K562 (cell line): ENCODE measurements at regions not wholly inside any gene's neighbourhood (a gene's known extent, or its start where the extent isn't known, plus 50 kb on each side); places are given as distances from the start of the nearest gene placed in this dataset.

Source experiments
- ATAC-seq: fragments of 200-7000 bp; cut with Tn5 transposase; 3 replicates; pipeline ENCODE4 v1.9.1; 2020; ENCODE audit warnings: moderate library complexity
- BruUV-seq: library from RNA; stranded (reverse); fragments of 400-500 nt; replicated peaks from 2 replicates; lab custom pipeline; 2021; lab: Mats Ljungman, UMichigan
- CTCF ChIA-PET: fragments of 300-600 bp; formaldehyde crosslinking; extraction: SDS; loops from one replicate; lab custom pipeline; 2021; ENCODE audit warnings: low intra/inter-chr PET ratio; lab: Yijun Ruan, JAX
- POLR2A ChIA-PET: fragments of 300-600, 350-650 bp; sonication (Branson Sonifier 250); formaldehyde crosslinking; extraction: SDS; loops from one replicate; lab custom pipeline; 2021; ENCODE audit warnings: antibody characterized with exemption, inconsistent platforms; lab: Yijun Ruan, JAX
- DNase-seq, 4 experiments: peaks; one replicate each; pipeline versions ENCODE4 v3.0.0 to v3.0.0-alpha.2; 2011 to 2018; ENCODE audit warnings: low spot score in 3 of 4, mixed read lengths in 3 of 4; ENCODE audit errors: extremely low read depth in 1 of 4
- FAIRE-seq: peaks from 2 replicates; lab custom pipeline; 2011; peaks lifted over from hg19 to GRCh38; lab: Jason Lieb, UNC
- H2AFZ ChIP-seq: 2 replicates; pipeline ENCODE4 v1.6.0; 2011; ENCODE audit warnings: low read depth, low read length, control low read depth, inconsistent platforms
- H3K27ac ChIP-seq: fragments of 200-600 bp; 3 replicates; pipeline ENCODE4 v1.8.0; 2011; ENCODE audit warnings: low read depth, mild to moderate bottlenecking, control low read depth, inconsistent platforms, low read length, moderate library complexity, mixed read lengths; ENCODE audit errors: extremely low read depth
- H3K27me3 ChIP-seq, 2 experiments: fragments of 300-600 bp in 1 of 2; 2 replicates in 1 of 2; 3 replicates in 1 of 2; pipeline versions ENCODE4 v1.6.0 to v1.8.0; 2011; ENCODE audit warnings: inconsistent platforms in 2 of 2, low read length in 2 of 2, mild to moderate bottlenecking in 1 of 2, mixed read lengths in 1 of 2, moderate library complexity in 1 of 2; ENCODE audit not compliant: control insufficient read depth in 2 of 2, insufficient read depth in 2 of 2
- H3K36me3 ChIP-seq: fragments of 300-600 bp; 3 replicates; pipeline ENCODE4 v1.8.0; 2011; ENCODE audit warnings: mild to moderate bottlenecking, low read length, inconsistent platforms; ENCODE audit not compliant: control insufficient read depth, insufficient read depth
- H3K4me1 ChIP-seq, 2 experiments: fragments of 200-600 bp in 1 of 2; replicated peaks in 1 of 2; 2 replicates in 1 of 2; 3 replicates in 1 of 2; pipeline versions ENCODE4 v1.5.1 to v1.8.0; 2011; ENCODE audit warnings: inconsistent platforms in 2 of 2, low read length in 2 of 2, mild to moderate bottlenecking in 1 of 2, mixed read lengths in 1 of 2, moderate library complexity in 1 of 2; ENCODE audit not compliant: control insufficient read depth in 2 of 2, insufficient read depth in 2 of 2
- H3K4me2 ChIP-seq: 2 replicates; pipeline ENCODE4 v1.6.1; 2011; ENCODE audit warnings: low read length, control low read depth, inconsistent platforms, mixed read lengths; ENCODE audit not compliant: insufficient read depth
- H3K4me3 ChIP-seq: fragments of 200-600 bp; sonication (generic), shearing (Covaris generic); 2 replicates; pipeline ENCODE4 v1.5.1; 2016; ENCODE audit warnings: control low read depth, inconsistent platforms
- H3K79me2 ChIP-seq: fragments of 200-600 bp; 3 replicates; pipeline ENCODE4 v1.8.0; 2011; ENCODE audit warnings: low read length, inconsistent platforms; ENCODE audit not compliant: control insufficient read depth, insufficient read depth
- H3K9ac ChIP-seq, 2 experiments: 2 replicates each; pipeline versions ENCODE4 v1.6.0 to v1.6.1; 2011; ENCODE audit warnings: low read depth in 2 of 2, low read length in 2 of 2, control low read depth in 1 of 2, inconsistent platforms in 1 of 2, mild to moderate bottlenecking in 1 of 2, mixed read lengths in 1 of 2; ENCODE audit not compliant: insufficient read depth in 1 of 2
- H3K9me1 ChIP-seq: one replicate; pipeline ENCODE4 v1.6.0; 2011; ENCODE audit warnings: inconsistent platforms, mild to moderate bottlenecking, low read length, moderate library complexity; ENCODE audit not compliant: control insufficient read depth, insufficient read depth
- H3K9me3 ChIP-seq: replicated peaks from 2 replicates; pipeline ENCODE4 v1.5.1; 2011; ENCODE audit warnings: low read depth, low read length, inconsistent platforms; ENCODE audit not compliant: control insufficient read depth, insufficient read depth
- H4K20me1 ChIP-seq: replicated peaks from 2 replicates; pipeline ENCODE4 v1.6.1; 2011; ENCODE audit warnings: low read length, inconsistent platforms, mixed read lengths; ENCODE audit not compliant: control insufficient read depth, insufficient read depth
- ARID1B ChIP-seq: fragments of 450-650 bp; IDR thresholded peaks from 2 replicates; pipeline ENCODE4 v1.6.1; 2016; ENCODE audit warnings: antibody characterized with exemption, mild to moderate bottlenecking, inconsistent platforms
- GTF3C2 ChIP-seq: IDR thresholded peaks from 3 replicates; pipeline ENCODE4 v1.6.1; 2011; ENCODE audit warnings: borderline replicate concordance, mild to moderate bottlenecking, moderate library complexity; ENCODE audit not compliant: insufficient read length; ENCODE audit errors: extremely low read depth
- ID3 ChIP-seq, 2 experiments: fragments of 250-450 bp in 1 of 2; fragments of 450-650 bp in 1 of 2; sonication (Bioruptor Pico) in 1 of 2; IDR thresholded peaks; 2 replicates each; pipeline versions ENCODE4 v1.6.1 to v1.8.0; 2016 to 2021; ENCODE audit warnings: mild to moderate bottlenecking in 2 of 2, moderate library complexity in 2 of 2, missing compliant biosample characterization in 1 of 2, missing genetic modification characterization in 1 of 2
- KLF13 ChIP-seq: fragments of 450-650 bp; IDR thresholded peaks from 2 replicates; pipeline ENCODE4 v1.6.1; 2016; ENCODE audit warnings: missing genetic modification characterization, low read depth, mild to moderate bottlenecking, missing compliant biosample characterization, moderate library complexity, borderline replicate concordance
- MCM5 ChIP-seq: fragments of 450-650 bp; IDR thresholded peaks from 2 replicates; pipeline ENCODE4 v1.6.1; 2016; ENCODE audit warnings: low read depth
- MIER1 ChIP-seq: fragments of 450-650 bp; IDR thresholded peaks from 2 replicates; pipeline ENCODE4 v1.6.1; 2016; ENCODE audit warnings: antibody characterized with exemption, mild to moderate bottlenecking, low read depth
- NFE2L1 ChIP-seq: fragments of 450-650 bp; IDR thresholded peaks from 2 replicates; pipeline ENCODE4 v1.6.1; 2016; ENCODE audit warnings: missing genetic modification characterization, low read depth, mild to moderate bottlenecking, missing compliant biosample characterization, moderate library complexity, borderline replicate concordance
- NFIX ChIP-seq: fragments of 250-450 bp; sonication (Bioruptor Pico); IDR thresholded peaks from 2 replicates; pipeline ENCODE4 v1.4.0; 2020; ENCODE audit warnings: low read depth, mild to moderate bottlenecking, moderate library complexity
- PYGO2 ChIP-seq: fragments of 450-650 bp; IDR thresholded peaks from 2 replicates; pipeline ENCODE4 v1.6.1; 2016; ENCODE audit warnings: mild to moderate bottlenecking, missing genetic modification characterization, moderate library complexity, missing compliant biosample characterization
- TEAD1 ChIP-seq, 2 experiments: fragments of 450-650 bp in 1 of 2; sonication (generic) in 1 of 2; formaldehyde crosslinking; IDR thresholded peaks; 2 replicates each; pipeline versions ENCODE4 v1.4.0 to v1.8.0; 2020 to 2022; ENCODE audit warnings: mild to moderate bottlenecking in 2 of 2, missing genetic modification reagents in 1 of 2
- TEAD4 ChIP-seq, 2 experiments: sonication (generic) in 1 of 2; formaldehyde crosslinking in 1 of 2; IDR thresholded peaks; 2 replicates each; pipeline versions ENCODE4 v1.6.1 to v1.8.0; 2012 to 2022; ENCODE audit warnings: borderline replicate concordance in 1 of 2, inconsistent platforms in 1 of 2, low read length in 1 of 2, mild to moderate bottlenecking in 1 of 2, missing genetic modification reagents in 1 of 2
- ZNF274 ChIP-seq: IDR thresholded peaks from 2 replicates; pipeline ENCODE4 v1.6.1; 2011; ENCODE audit warnings: low read depth, mild to moderate bottlenecking, low read length, moderate library complexity, borderline replicate concordance
- ZNF316 ChIP-seq: fragments of 450-650 bp; IDR thresholded peaks from 2 replicates; pipeline ENCODE4 v1.6.1; 2016
- ZNF766 ChIP-seq: fragments of 200-800 bp; sonication (Bioruptor generic); conservative IDR thresholded peaks from 2 replicates; pipeline ENCODE4 v1.6.1; 2016; ENCODE audit warnings: missing genetic modification characterization, missing compliant biosample characterization
- whole genome bisulfite sequencing: fragments of 100-300 bp; shearing (Covaris generic); methylation state at CpG from one replicate; pipeline ENCODE4 v1.1.6; 2016; ENCODE audit warnings: low coverage, mixed read lengths; ENCODE audit not compliant: insufficient coverage; ENCODE audit errors: missing lambda C conversion rate; 5-methylcytosine and 5-hydroxymethylcytosine counted together
- in situ Hi-C: fragments of 300-500 bp; cut with MboI; formaldehyde crosslinking; loops from 4 replicates; pipeline ENCODE4 v1.15.0; 2018; ENCODE audit warnings: inconsistent platforms, mixed read lengths
- intact Hi-C: fragments of 100-400 bp; cut with micrococcal nuclease; formaldehyde crosslinking; loops from 2 replicates; pipeline ENCODE4 v1.14.2; 2022

GRCh38 chr7:84640637-84641036 is 446.0 kb upstream of the SEMA3A start:
- H3K36me3 ChIP-seq, result no peaks in the 10 kb centered on the region
- H3K4me1 ChIP-seq, result no peaks in the 10 kb centered on the region
- no peak overlapping the region for H3K27ac ChIP-seq
- POLR2A ChIA-PET, result no interaction called here
- no peak overlapping the region for H2AFZ ChIP-seq
- no peaks in the 10 kb centered on the region for H3K27me3 ChIP-seq
- no peaks in the 10 kb centered on the region for H3K9me1 ChIP-seq
- CTCF ChIA-PET, result no interaction called here
- FAIRE-seq (no peak), ATAC-seq (no peak), DNase-seq (no peak)
- H3K9me3 ChIP-seq, result no peaks in the 10 kb centered on the region
- no TSS peak for BruUV-seq
- H3K4me3 ChIP-seq, result no peak overlapping the region
- no peak overlapping the region for H3K9ac ChIP-seq
- 29% methylated on average over 1 of the region's 1 CpG for WGBS
- no peak for TF ChIP-seq NFE2L1 (tag)
- no peak for TF ChIP-seq KLF13
- TF ChIP-seq PYGO2 (tag), result no peak
- TF ChIP-seq ZNF766 (CRISPR knock-in tag), result no peak
- TF ChIP-seq NFIX, result no peak
- no peak for TF ChIP-seq TEAD1 (CRISPR knock-in tag; IDR thresholded peaks at IDR 0.05)
- in situ Hi-C loops (no loop called here), intact Hi-C loops (no loop called here)
- no peaks in the 10 kb centered on the region for H3K79me2 ChIP-seq
- H4K20me1 ChIP-seq, result no peaks in the 10 kb centered on the region
- no peak overlapping the region for H3K4me2 ChIP-seq

- no peaks in the 10 kb centered on the region for H3K27me3 ChIP-seq
- no peaks in the 10 kb centered on the region for H3K36me3 ChIP-seq
- DNase-seq (no peak), ATAC-seq (no peak), FAIRE-seq (no peak)
- no peaks in the 10 kb centered on the region; the same call in 1 of the 2 replicates for H3K9me3 ChIP-seq
- no peaks in the 10 kb centered on the region for H3K4me1 ChIP-seq
- intact Hi-C loops, result no loop called here
- no peak overlapping the region for H2AFZ ChIP-seq
- POLR2A ChIA-PET, result interaction anchor here (0.7 kb wide), 1 partner anchor 1177 kb away, joined by 4 read pairs; no protein-coding TSS in a partner anchor
- in situ Hi-C loops, result no loop called here
- BruUV-seq, result no TSS peak
- H3K4me3 ChIP-seq, result no peak overlapping the region
- no peak overlapping the region for H3K4me2 ChIP-seq
- no peaks in the 10 kb centered on the region for H4K20me1 ChIP-seq
- no peaks in the 10 kb centered on the region for H3K79me2 ChIP-seq
- H3K9ac ChIP-seq, result no peak overlapping the region
- CTCF ChIA-PET, result no interaction called here
- no peak overlapping the region for H3K27ac ChIP-seq
- no peaks in the 10 kb centered on the region for H3K9me1 ChIP-seq
- TF ChIP-seq TEAD4 (IDR thresholded peaks at IDR 0.05; ENCODE audit: low read length) (no peak), TEAD4 (CRISPR knock-in tag; IDR thresholded peaks at IDR 0.05; ENCODE audit: borderline replicate concordance) (no peak), MCM5 (no peak), ID3 (CRISPR knock-in tag; IDR thresholded peaks at IDR 0.05) (no peak), ID3 (tag; IDR thresholded peaks at IDR 0.05) (no peak), ZNF316 (no peak), GTF3C2 (no peak), ZNF274 (no peak), ARID1B (no peak), MIER1 (no peak)
Observed at GRCh38 chr7:84638339-84638697, 443.7 kb upstream of the SEMA3A start.
